Large intestine (tissue), 3 donors: ENCODE measurements at regions not wholly inside any gene's neighbourhood (a gene's known extent, or its start where the extent isn't known, plus 50 kb on each side); places are given as distances from the start of the nearest gene placed in this dataset.

Experiments used
- DNase-seq, 2 donors: peaks; one replicate each; pipeline versions ENCODE4 v3.0.0 to v3.0.0-alpha.2; 2013
- H3K27ac ChIP-seq: one replicate; pipeline ENCODE4 v1.5.1; 2013; ENCODE audit warnings: low read length
- H3K27me3 ChIP-seq: 2 replicates; pipeline ENCODE4 v1.6.1; 2013; ENCODE audit warnings: low read length; ENCODE audit not compliant: control insufficient read depth, insufficient read depth
- H3K36me3 ChIP-seq: 2 replicates; pipeline ENCODE4 v1.6.1; 2013; ENCODE audit warnings: low read length; ENCODE audit not compliant: control insufficient read depth, insufficient read depth
- H3K4me1 ChIP-seq: one replicate; pipeline ENCODE4 v1.6.1; 2013; ENCODE audit warnings: low read length; ENCODE audit not compliant: control insufficient read depth, insufficient read depth
- H3K4me3 ChIP-seq: one replicate; pipeline ENCODE4 v1.5.1; 2013; ENCODE audit warnings: low read length
- H3K9me3 ChIP-seq: one replicate; pipeline ENCODE4 v1.6.1; 2013; ENCODE audit warnings: mild to moderate bottlenecking, low read depth, low read length, moderate library complexity; ENCODE audit not compliant: control insufficient read depth
- WGBS: methylation state at CpG from one replicate; pipeline ENCODE4 v1.1.5; 2013; ENCODE audit warnings: low lambda C conversion rate; ENCODE audit not compliant: insufficient coverage; 5-methylcytosine and 5-hydroxymethylcytosine counted together

- Histone ChIP-seq H3K9me3 (peaks cover 4% of the 10 kb centered on the region), H3K27me3 (no peaks in the 10 kb centered on the region), H3K27ac (peak overlapping the region; percentile 88), H3K36me3 (no peaks in the 10 kb centered on the region), H3K4me1 (peaks cover 17% of the 10 kb centered on the region), H3K4me3 (no peak overlapping the region)
- WGBS: no CpG with 5 or more reads among the region's 2 CpGs
- DNase-seq: no peak
These were observed 100.9 kb upstream of the APC start for GRCh38 chr5:112636751-112637150.

DNA sequence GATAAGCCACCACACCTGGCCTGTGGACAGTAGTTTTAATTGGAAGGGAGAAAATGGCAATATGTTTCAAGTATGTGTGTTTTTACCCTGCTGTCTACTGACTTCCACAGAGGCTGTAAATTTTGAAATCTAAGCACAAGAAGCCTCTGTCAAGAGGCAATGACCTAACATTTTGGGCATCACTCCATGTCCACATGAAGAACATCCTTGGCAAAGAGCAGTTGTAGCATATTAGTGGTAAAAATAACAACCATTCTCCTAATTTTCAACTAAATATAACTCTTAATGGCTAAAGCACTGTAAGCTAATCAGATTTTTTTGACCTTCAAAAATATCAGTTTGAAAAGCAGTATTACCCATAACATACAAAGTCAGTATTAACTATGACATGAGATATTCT is 100.3 kb upstream of the APC start:
- Histone ChIP-seq H3K9me3 (peaks cover 4% of the 10 kb centered on the region), H3K4me3 (no peak overlapping the region), H3K4me1 (peaks cover 17% of the 10 kb centered on the region), H3K27me3 (no peaks in the 10 kb centered on the region), H3K27ac (peak overlapping the region; percentile 88), H3K36me3 (no peaks in the 10 kb centered on the region)
- no peak for DNase-seq

DNA sequence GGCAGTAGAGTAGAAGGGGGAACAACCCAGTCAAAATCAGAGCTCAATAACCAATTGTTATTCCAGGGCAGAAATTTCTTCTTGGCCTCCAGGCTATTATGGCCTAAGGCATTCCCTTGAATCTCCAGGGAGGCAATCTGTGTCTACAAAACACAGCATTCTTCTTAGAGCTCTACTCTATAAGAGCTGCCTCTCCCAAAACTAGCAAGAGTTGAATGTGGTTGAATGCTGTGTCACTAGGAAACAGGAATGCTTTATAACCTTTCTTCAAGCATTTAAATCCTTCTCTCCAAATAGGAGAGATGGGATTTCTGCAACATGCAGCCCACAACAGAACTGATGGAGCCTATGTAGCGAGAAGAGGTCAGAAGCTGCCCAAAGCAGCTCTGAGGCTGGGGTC is 97.1 kb upstream of the APC start:
- H3K27me3 ChIP-seq: no peaks in the 10 kb centered on the region
- DNase-seq: no peak
- H3K36me3 ChIP-seq: no peaks in the 10 kb centered on the region
- WGBS: 100% methylated on average over 1 of the region's 1 CpG
- H3K4me1 ChIP-seq: peaks cover 10% of the 10 kb centered on the region
- H3K27ac ChIP-seq: no peak overlapping the region
- H3K9me3 ChIP-seq: no peaks in the 10 kb centered on the region
- H3K4me3 ChIP-seq: no peak overlapping the region

- H3K27me3 ChIP-seq: no peaks in the 10 kb centered on the region
- no peaks in the 10 kb centered on the region for H3K36me3 ChIP-seq
- no peak overlapping the region for H3K27ac ChIP-seq
- 70% methylated on average over 2 of the region's 4 CpGs for WGBS
- peaks cover 8% of the 10 kb centered on the region for H3K4me1 ChIP-seq
- no peak for DNase-seq
- H3K4me3 ChIP-seq: no peak overlapping the region
- H3K9me3 ChIP-seq: no peaks in the 10 kb centered on the region
These were observed 96.1 kb upstream of the APC start for GRCh38 chr5:112641515-112642110.

DNA sequence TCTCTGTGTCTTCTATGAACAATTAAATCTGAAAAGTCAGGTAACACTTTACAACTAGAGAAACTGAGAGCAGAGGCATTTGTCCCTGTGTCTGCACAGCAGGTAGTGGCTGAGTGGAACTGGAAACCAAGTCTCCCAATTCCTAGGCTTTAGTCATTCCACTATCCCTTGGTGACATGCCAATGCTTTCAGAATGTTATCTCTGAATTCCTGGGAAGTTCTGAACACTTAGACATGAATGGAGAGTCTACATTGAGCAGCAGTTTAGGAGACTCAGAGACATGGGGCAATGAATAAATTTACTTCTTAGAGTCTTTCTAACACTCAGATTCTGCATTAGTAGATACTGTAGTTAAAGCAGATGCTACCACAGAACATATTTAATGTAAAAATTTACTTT is 94.8 kb upstream of the APC start:
- no peaks in the 10 kb centered on the region for H3K9me3 ChIP-seq
- H3K4me1 ChIP-seq: peaks cover 4% of the 10 kb centered on the region
- no peaks in the 10 kb centered on the region for H3K36me3 ChIP-seq
- H3K4me3 ChIP-seq: no peak overlapping the region
- no peak overlapping the region for H3K27ac ChIP-seq
- no peaks in the 10 kb centered on the region for H3K27me3 ChIP-seq
- DNase-seq: no peak

GRCh38 chr5:112643339-112643971 is 94.2 kb upstream of the APC start:
- Histone ChIP-seq H3K36me3 (no peaks in the 10 kb centered on the region), H3K4me1 (peaks cover 4% of the 10 kb centered on the region), H3K9me3 (no peaks in the 10 kb centered on the region), H3K27me3 (no peaks in the 10 kb centered on the region), H3K27ac (no peak overlapping the region), H3K4me3 (no peak overlapping the region)
- WGBS: 40% methylated on average over 1 of the region's 4 CpGs
- no peak for DNase-seq

DNA sequence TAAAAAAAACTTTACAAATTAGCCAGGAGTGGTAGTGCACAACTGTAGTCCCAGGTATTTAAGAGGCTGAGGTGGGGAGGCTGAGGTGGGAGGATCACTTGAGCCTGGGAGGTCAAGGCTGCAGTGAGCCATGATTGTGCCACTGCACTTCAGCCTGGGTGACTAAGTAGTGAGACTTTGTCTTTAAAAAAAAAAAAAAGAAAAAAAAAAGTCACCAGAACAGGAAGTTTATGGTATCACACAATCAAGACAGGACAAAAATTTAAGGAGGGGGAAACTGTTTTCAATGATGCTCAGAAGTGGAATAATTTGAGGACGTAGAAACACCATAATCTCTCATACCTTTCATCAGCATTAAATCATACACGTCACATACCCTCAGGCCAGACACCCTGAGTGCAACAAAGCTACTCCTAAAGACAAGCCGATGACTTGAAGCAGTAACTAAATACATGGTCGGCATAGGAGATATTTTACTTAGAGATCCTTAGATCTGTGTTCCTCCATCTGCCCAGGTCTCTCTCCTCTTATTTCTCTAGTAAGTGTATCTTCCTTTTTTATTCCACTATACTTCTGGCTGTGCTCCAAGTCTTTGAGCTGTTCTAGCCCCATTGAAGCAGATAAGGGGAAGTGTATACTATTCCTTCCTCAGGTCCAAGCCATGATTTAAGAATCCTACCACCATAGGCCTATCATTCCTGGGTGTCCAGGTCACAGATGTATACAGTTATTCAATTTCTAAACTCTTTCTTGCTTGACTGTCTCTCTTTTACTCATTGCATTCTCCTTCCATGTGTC is 91.3 kb upstream of the APC start:
- no peak overlapping the region for H3K4me3 ChIP-seq
- peaks cover 9% of the 10 kb centered on the region for H3K4me1 ChIP-seq
- H3K27ac ChIP-seq: no peak overlapping the region
- H3K27me3 ChIP-seq: no peaks in the 10 kb centered on the region
- WGBS: 80% methylated on average over 1 of the region's 4 CpGs
- DNase-seq: no peak
- no peaks in the 10 kb centered on the region for H3K36me3 ChIP-seq
- no peaks in the 10 kb centered on the region for H3K9me3 ChIP-seq

DNA sequence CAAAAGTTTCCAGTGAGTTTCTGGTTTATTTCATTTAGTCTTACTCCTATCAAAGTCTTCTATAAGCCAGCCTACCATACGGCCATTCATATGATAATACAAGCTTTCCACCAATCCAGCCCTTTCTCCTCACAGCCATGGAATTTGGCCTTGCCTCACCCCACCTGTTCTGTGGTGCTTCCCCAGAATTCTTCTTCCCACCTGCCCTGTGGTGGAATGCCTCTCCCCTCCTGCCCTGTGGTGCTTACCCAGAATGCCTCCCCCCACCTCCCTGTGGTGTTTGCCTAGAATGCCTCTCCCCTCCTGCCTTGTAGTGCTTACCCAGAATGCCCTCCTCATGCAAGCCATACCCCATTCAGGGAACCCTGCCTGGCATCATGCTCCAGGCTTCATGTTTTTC is 90.3 kb upstream of the APC start:
- Histone ChIP-seq H3K27me3 (no peaks in the 10 kb centered on the region), H3K9me3 (peaks cover 6% of the 10 kb centered on the region), H3K4me1 (peaks cover 9% of the 10 kb centered on the region), H3K27ac (no peak overlapping the region), H3K36me3 (no peaks in the 10 kb centered on the region), H3K4me3 (no peak overlapping the region)
- WGBS: no CpG with 5 or more reads among the region's 1 CpG
- no peak for DNase-seq

- DNase-seq: no peak
- 100% methylated on average over 1 of the region's 1 CpG for WGBS
- H3K27ac ChIP-seq: no peak overlapping the region
- H3K27me3 ChIP-seq: no peaks in the 10 kb centered on the region
- no peak overlapping the region for H3K4me3 ChIP-seq
- H3K36me3 ChIP-seq: no peaks in the 10 kb centered on the region
- peaks cover 10% of the 10 kb centered on the region for H3K4me1 ChIP-seq
- peaks cover 6% of the 10 kb centered on the region for H3K9me3 ChIP-seq
These were observed 89.4 kb upstream of the APC start for GRCh38 chr5:112648264-112648663.

DNA sequence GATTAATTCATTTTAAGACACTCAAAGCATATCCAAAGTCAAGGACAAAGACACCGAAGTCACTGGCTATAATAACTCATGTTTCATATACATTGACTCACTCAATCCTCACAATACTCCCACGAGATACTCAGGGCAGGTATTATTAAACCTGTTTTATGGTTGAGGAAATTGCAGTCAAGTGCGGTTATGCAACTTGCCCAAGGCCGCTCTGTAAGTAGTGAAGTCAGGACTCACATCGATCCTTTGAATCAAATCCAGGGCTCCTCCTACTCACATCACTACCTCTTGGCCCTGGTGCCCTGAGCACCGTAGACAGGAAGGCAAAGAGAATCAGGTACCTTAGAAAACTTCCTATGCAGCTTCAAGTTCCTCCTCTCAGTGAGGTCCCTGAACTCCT is 87.8 kb upstream of the APC start:
- no peaks in the 10 kb centered on the region for H3K27me3 ChIP-seq
- no peaks in the 10 kb centered on the region for H3K36me3 ChIP-seq
- peaks cover 14% of the 10 kb centered on the region for H3K4me1 ChIP-seq
- H3K27ac ChIP-seq: peak overlapping the region; percentile 74
- H3K9me3 ChIP-seq: peaks cover 6% of the 10 kb centered on the region
- peak; percentile 86 to 92 for DNase-seq
- H3K4me3 ChIP-seq: no peak overlapping the region
- no CpG with 5 or more reads among the region's 6 CpGs for WGBS
